Ishikawa (cell line): ENCODE measurements at regions not wholly inside any gene's neighbourhood (a gene's known extent, or its start where the extent isn't known, plus 50 kb on each side); places are given as distances from the start of the nearest gene placed in this dataset.

Experiments
- CEBPB ChIP-seq: IDR thresholded peaks from 2 replicates; pipeline ENCODE4 v1.6.1; 2012
- EGR1 ChIP-seq: IDR thresholded peaks from 2 replicates; pipeline ENCODE4 v1.6.1; 2012
- EP300 ChIP-seq: IDR thresholded peaks from 2 replicates; pipeline ENCODE4 v1.6.1; 2012; ENCODE audit warnings: borderline replicate concordance
- TAF1 ChIP-seq: IDR thresholded peaks from 2 replicates; pipeline ENCODE4 v1.6.1; 2012; ENCODE audit warnings: low read depth, mild to moderate bottlenecking
- TCF12 ChIP-seq: IDR thresholded peaks from 2 replicates; pipeline ENCODE4 v1.6.1; 2012; ENCODE audit warnings: low read depth
- YY1 ChIP-seq: IDR thresholded peaks from 2 replicates; pipeline ENCODE4 v1.6.1; 2012; ENCODE audit warnings: low read depth
- ZBTB7A ChIP-seq: IDR thresholded peaks from 2 replicates; pipeline ENCODE4 v1.6.1; 2012; ENCODE audit warnings: low read depth
- TF ChIP-seq, protein P1 (sequence below): IDR thresholded peaks from 2 replicates; pipeline ENCODE4 v1.6.1; 2012; ENCODE audit warnings: low read depth, mild to moderate bottlenecking

GRCh38 chr5:118243613-118244012 is 744.7 kb downstream of the DTWD2 start:
- TF ChIP-seq EP300: no peak
- TF ChIP-seq TCF12: no peak
- TF ChIP-seq YY1: no peak
- TF ChIP-seq, protein P1, sequence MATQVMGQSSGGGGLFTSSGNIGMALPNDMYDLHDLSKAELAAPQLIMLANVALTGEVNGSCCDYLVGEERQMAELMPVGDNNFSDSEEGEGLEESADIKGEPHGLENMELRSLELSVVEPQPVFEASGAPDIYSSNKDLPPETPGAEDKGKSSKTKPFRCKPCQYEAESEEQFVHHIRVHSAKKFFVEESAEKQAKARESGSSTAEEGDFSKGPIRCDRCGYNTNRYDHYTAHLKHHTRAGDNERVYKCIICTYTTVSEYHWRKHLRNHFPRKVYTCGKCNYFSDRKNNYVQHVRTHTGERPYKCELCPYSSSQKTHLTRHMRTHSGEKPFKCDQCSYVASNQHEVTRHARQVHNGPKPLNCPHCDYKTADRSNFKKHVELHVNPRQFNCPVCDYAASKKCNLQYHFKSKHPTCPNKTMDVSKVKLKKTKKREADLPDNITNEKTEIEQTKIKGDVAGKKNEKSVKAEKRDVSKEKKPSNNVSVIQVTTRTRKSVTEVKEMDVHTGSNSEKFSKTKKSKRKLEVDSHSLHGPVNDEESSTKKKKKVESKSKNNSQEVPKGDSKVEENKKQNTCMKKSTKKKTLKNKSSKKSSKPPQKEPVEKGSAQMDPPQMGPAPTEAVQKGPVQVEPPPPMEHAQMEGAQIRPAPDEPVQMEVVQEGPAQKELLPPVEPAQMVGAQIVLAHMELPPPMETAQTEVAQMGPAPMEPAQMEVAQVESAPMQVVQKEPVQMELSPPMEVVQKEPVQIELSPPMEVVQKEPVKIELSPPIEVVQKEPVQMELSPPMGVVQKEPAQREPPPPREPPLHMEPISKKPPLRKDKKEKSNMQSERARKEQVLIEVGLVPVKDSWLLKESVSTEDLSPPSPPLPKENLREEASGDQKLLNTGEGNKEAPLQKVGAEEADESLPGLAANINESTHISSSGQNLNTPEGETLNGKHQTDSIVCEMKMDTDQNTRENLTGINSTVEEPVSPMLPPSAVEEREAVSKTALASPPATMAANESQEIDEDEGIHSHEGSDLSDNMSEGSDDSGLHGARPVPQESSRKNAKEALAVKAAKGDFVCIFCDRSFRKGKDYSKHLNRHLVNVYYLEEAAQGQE: no peak
- no peak for TF ChIP-seq EGR1
- no peak for TF ChIP-seq CEBPB
- TF ChIP-seq ZBTB7A: no peak
- TF ChIP-seq TAF1: no peak
